GM21737 (cell line): ENCODE measurements at regions not wholly inside any gene's neighbourhood (a gene's known extent, or its start where the extent isn't known, plus 50 kb on each side); places are given as distances from the start of the nearest gene placed in this dataset.
"Not testable (repeated sequence)": the region's sequence is repeated elsewhere in the genome, so short reads cannot be mapped to it uniquely, and the experiment has no call there.

ENCODE experiments used
- ATAC-seq: cut with Tn5 transposase; IDR thresholded peaks from one replicate; pipeline ENCODE4 v1.9.1; 2021; ENCODE audit warnings: mild to moderate bottlenecking, moderate library complexity; ENCODE audit not compliant: unreplicated experiment

GRCh38 chr12:127450826-127451225 is 816.1 kb upstream of the TMEM132C start:
- ATAC-seq, result no peak

- ATAC-seq, result no peak
Measured at GRCh38 chr12:127455347-127456265, 811.4 kb upstream of the TMEM132C start.

GRCh38 chr12:127457726-127458125 is 809.2 kb upstream of the TMEM132C start:
- ATAC-seq, result no peak

- no peak for ATAC-seq
Measured at GRCh38 chr12:127459166-127459565, 807.8 kb upstream of the TMEM132C start.

GRCh38 chr12:127459687-127460086 is 807.3 kb upstream of the TMEM132C start:
- ATAC-seq, result no peak

GRCh38 chr12:127463237-127463636 is 803.7 kb upstream of the TMEM132C start:
- ATAC-seq, result no peak

- ATAC-seq, result no peak
Measured at GRCh38 chr12:127469331-127469730, 797.6 kb upstream of the TMEM132C start.

- no peak for ATAC-seq
Measured at GRCh38 chr12:127473766-127474165, 793.2 kb upstream of the TMEM132C start.

GRCh38 chr12:127479256-127479655 is 787.7 kb upstream of the TMEM132C start:
- ATAC-seq, result no peak

- ATAC-seq, result no peak
Measured at GRCh38 chr12:127480775-127481314, 786.1 kb upstream of the TMEM132C start.

- no peak for ATAC-seq
Measured at GRCh38 chr12:127482950-127483349, 784.0 kb upstream of the TMEM132C start.

- ATAC-seq, result no peak
Measured at GRCh38 chr12:127485528-127485927, 781.4 kb upstream of the TMEM132C start.

- no peak for ATAC-seq
Measured at GRCh38 chr12:127487031-127487430, 779.9 kb upstream of the TMEM132C start.

GRCh38 chr12:127489061-127489460 is 777.9 kb upstream of the TMEM132C start:
- ATAC-seq, result no peak

- ATAC-seq, result no peak
Measured at GRCh38 chr12:127494961-127495915, 771.7 kb upstream of the TMEM132C start.

- ATAC-seq, result no peak
Measured at GRCh38 chr12:127496255-127496654, 770.7 kb upstream of the TMEM132C start.

- no peak for ATAC-seq
Measured at GRCh38 chr12:127500512-127501035, 766.4 kb upstream of the TMEM132C start.

GRCh38 chr12:127501916-127502315 is 765.1 kb upstream of the TMEM132C start:
- ATAC-seq, result no peak

GRCh38 chr12:127503246-127503645 is 763.7 kb upstream of the TMEM132C start:
- no peak for ATAC-seq

GRCh38 chr12:127503996-127504395 is 763.0 kb upstream of the TMEM132C start:
- ATAC-seq, result not testable (repeated sequence)

- ATAC-seq, result no peak
Measured at GRCh38 chr12:127504874-127505273, 762.1 kb upstream of the TMEM132C start.
